MM.1S (cell line): ENCODE measurements at regions not wholly inside any gene's neighbourhood (a gene's known extent, or its start where the extent isn't known, plus 50 kb on each side); places are given as distances from the start of the nearest gene placed in this dataset.

ENCODE experiments used
- CTCF ChIP-seq: fragments of 300-600 bp; sonication (generic); IDR thresholded peaks from 2 replicates; pipeline ENCODE4 v1.5.1; 2016; ENCODE audit warnings: antibody characterized with exemption, low read length, mixed read lengths
- EZH2 ChIP-seq: fragments of 300-600 bp; sonication (generic); optimal IDR thresholded peaks from 2 replicates; pipeline ENCODE3; 2017; ENCODE audit warnings: low read depth, mild to moderate bottlenecking, antibody characterized with exemption, low read length, mixed read lengths
- EZH2phosphoT487 ChIP-seq: fragments of 300-600 bp; sonication (generic); IDR thresholded peaks from 2 replicates; pipeline ENCODE4 v1.6.1; 2018; ENCODE audit warnings: antibody characterized with exemption, low read length

GRCh38 chr4:26051240-26051639 is 137.2 kb downstream of the SMIM20 start:
- TF ChIP-seq CTCF (no peak), EZH2phosphoT487 (no peak), EZH2 (no peak)
